HG03520 (cell line): ENCODE measurements at regions not wholly inside any gene's neighbourhood (a gene's known extent, or its start where the extent isn't known, plus 50 kb on each side); places are given as distances from the start of the nearest gene placed in this dataset.

Source experiments
- ATAC-seq: cut with Tn5 transposase; IDR thresholded peaks from one replicate; pipeline ENCODE4 v1.9.1; 2021; ENCODE audit warnings: mild to moderate bottlenecking, moderate library complexity; ENCODE audit not compliant: unreplicated experiment

GRCh38 chr2:6443061-6443823 is 422.5 kb downstream of the CMPK2 start:
- ATAC-seq: no peak

- ATAC-seq: no peak
Measured at GRCh38 chr2:6444514-6444913, 421.2 kb downstream of the CMPK2 start.

GRCh38 chr2:6445156-6445555 is 420.6 kb downstream of the CMPK2 start:
- no peak for ATAC-seq

- ATAC-seq: no peak
Measured at GRCh38 chr2:6446938-6447608, 418.6 kb downstream of the CMPK2 start.

- no peak for ATAC-seq
Measured at GRCh38 chr2:6448893-6449292, 416.8 kb downstream of the CMPK2 start.

GRCh38 chr2:6449343-6449742 is 416.4 kb downstream of the CMPK2 start:
- no peak for ATAC-seq

GRCh38 chr2:6452702-6453481 is 412.8 kb downstream of the CMPK2 start:
- ATAC-seq: no peak

- no peak for ATAC-seq
Measured at GRCh38 chr2:6454286-6454990, 411.3 kb downstream of the CMPK2 start.

GRCh38 chr2:6459138-6459537 is 406.6 kb downstream of the CMPK2 start:
- ATAC-seq: no peak

- ATAC-seq: no peak
Measured at GRCh38 chr2:6470518-6470917, 395.2 kb downstream of the CMPK2 start.

GRCh38 chr2:6471419-6471818 is 394.3 kb downstream of the CMPK2 start:
- ATAC-seq: no peak

GRCh38 chr2:6474161-6475140 is 391.3 kb downstream of the CMPK2 start:
- ATAC-seq: no peak

- peak; percentile 57 for ATAC-seq
Measured at GRCh38 chr2:6475155-6475940, 390.4 kb downstream of the CMPK2 start.

GRCh38 chr2:6480514-6480913 is 385.2 kb downstream of the CMPK2 start:
- no peak for ATAC-seq

GRCh38 chr2:6482256-6482655 is 383.5 kb downstream of the CMPK2 start:
- no peak for ATAC-seq

GRCh38 chr2:6487765-6488164 is 377.9 kb downstream of the CMPK2 start:
- no peak for ATAC-seq

- ATAC-seq: no peak
Measured at GRCh38 chr2:6492573-6492972, 373.1 kb downstream of the CMPK2 start.

- ATAC-seq: no peak
Measured at GRCh38 chr2:6493266-6493665, 372.4 kb downstream of the CMPK2 start.

GRCh38 chr2:6493669-6494068 is 372.0 kb downstream of the CMPK2 start:
- ATAC-seq: no peak
